Tibial nerve (tissue), 4 donors: ENCODE measurements at regions not wholly inside any gene's neighbourhood (a gene's known extent, or its start where the extent isn't known, plus 50 kb on each side); places are given as distances from the start of the nearest gene placed in this dataset.
"Not testable (repeated sequence)": the region's sequence is repeated elsewhere in the genome, so short reads cannot be mapped to it uniquely, and the experiment has no call there.

Source experiments
- DNase-seq, 2 donors: peaks; one replicate each; pipeline ENCODE4 v3.0.0-alpha.2; 2019; ENCODE audit warnings: low spot score in 2 of 2
- H3K27ac ChIP-seq, 4 donors: fragments of 200-600 bp; sonication (generic) in 3 of 4; one replicate each; pipeline ENCODE4 v1.5.1; 2017 to 2019; ENCODE audit warnings: mild to moderate bottlenecking in 1 of 4
- H3K27me3 ChIP-seq, 2 donors: fragments of 200-600 bp; sonication (generic) in 1 of 2; one replicate each; pipeline versions ENCODE4 v1.5.1 to v1.6.0; 2017 to 2019
- H3K36me3 ChIP-seq, 3 donors: fragments of 200-600 bp; sonication (generic); one replicate each; pipeline ENCODE4 v1.5.1; 2018 to 2019
- H3K4me1 ChIP-seq, 4 donors: fragments of 200-600 bp; sonication (generic) in 3 of 4; one replicate each; pipeline ENCODE4 v1.5.1; 2017 to 2019
- H3K4me3 ChIP-seq, 4 donors: fragments of 200-600 bp; sonication (generic) in 3 of 4; one replicate each; pipeline ENCODE4 v1.5.1; 2017 to 2019; ENCODE audit warnings: mild to moderate bottlenecking in 1 of 4, moderate library complexity in 1 of 4
- H3K9me3 ChIP-seq, 4 donors: fragments of 200-600 bp; sonication (generic) in 3 of 4; one replicate each; pipeline ENCODE4 v1.5.1; 2017 to 2019
- CTCF ChIP-seq, 5 experiments: fragments of 200-600 bp in 3 of 5; fragments of 450-650 bp in 2 of 5; sonication (generic) in 3 of 5; IDR thresholded peaks; one replicate each; pipeline ENCODE4 v1.5.1; 2016 to 2019; ENCODE audit warnings: antibody characterized with exemption in 5 of 5, mild to moderate bottlenecking in 3 of 5, moderate library complexity in 2 of 5
- EP300 ChIP-seq, 2 donors: sonication (generic); formaldehyde crosslinking; IDR thresholded peaks; one replicate each; pipeline ENCODE4 v1.6.1; 2017; ENCODE audit warnings: antibody characterized with exemption in 2 of 2, mild to moderate bottlenecking in 1 of 2
- POLR2A ChIP-seq, 2 donors: fragments of 450-650 bp; IDR thresholded peaks; one replicate each; pipeline ENCODE4 v1.6.1; 2017; ENCODE audit warnings: antibody characterized with exemption in 2 of 2, mild to moderate bottlenecking in 2 of 2, moderate library complexity in 2 of 2
- WGBS, 2 donors: methylation state at CpG; one replicate each; pipeline ENCODE4 v1.1.5; 2018; 5-methylcytosine and 5-hydroxymethylcytosine counted together

DNA sequence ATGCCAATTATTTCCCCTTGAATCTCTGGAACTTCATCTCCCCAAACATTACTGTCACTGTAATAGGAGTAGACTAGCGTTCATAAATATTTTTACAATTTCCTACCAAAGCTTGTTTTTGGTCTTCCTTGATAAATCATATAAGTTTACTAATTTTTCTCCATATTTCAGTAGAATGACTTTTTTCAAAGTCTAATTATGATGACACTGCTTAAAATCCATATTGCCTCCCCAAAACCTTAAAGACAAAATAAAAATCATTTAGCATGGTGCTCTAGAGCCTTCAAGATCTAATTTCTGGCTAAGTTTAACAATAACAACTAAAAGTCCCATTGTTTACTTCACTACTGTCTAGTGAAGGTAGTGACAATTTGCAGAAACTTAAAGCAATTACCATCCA, 474.2 kb upstream of the CHRM3 start:
- H3K36me3 ChIP-seq, result no peaks in the 10 kb centered on the region
- no peak overlapping the region for H3K27ac ChIP-seq
- no peaks in the 10 kb centered on the region for H3K27me3 ChIP-seq
- TF ChIP-seq CTCF (IDR thresholded peaks at IDR 0.05) (no peak), EP300 (IDR thresholded peaks at IDR 0.05) (no peak), POLR2A (IDR thresholded peaks at IDR 0.05) (no peak)
- 79 to 85% methylated on average over 1 of the region's 1 CpG for whole genome bisulfite sequencing, 2 donors
- H3K9me3 ChIP-seq, result no peaks in the 10 kb centered on the region
- no peak for DNase-seq
- no peak overlapping the region for H3K4me3 ChIP-seq
- H3K4me1 ChIP-seq, result no peaks in the 10 kb centered on the region

DNA sequence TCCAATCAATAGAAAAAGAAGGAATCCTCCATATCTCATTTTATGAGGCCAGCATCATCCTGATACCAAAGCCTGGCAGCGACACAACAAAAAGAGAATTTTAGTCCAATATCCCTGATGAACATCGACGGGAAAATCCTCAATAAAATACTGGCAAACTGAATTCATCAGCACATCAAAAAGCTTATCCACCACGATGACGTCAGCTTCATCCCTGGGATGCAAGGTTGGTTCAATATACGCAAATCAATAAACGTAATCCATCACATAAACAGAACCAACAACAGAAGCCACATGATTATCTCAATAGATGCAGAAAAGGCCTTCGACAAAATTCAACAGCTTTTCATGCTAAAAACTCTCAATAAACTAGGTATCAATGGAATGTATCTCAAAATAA, 483.6 kb upstream of the CHRM3 start:
- 94% methylated on average over 8 of the region's 8 CpGs for WGBS, 2 donors
- not testable (repeated sequence) for H3K4me3 ChIP-seq, DNase-seq, H3K27me3 ChIP-seq, H3K27ac ChIP-seq, H3K36me3 ChIP-seq, H3K4me1 ChIP-seq
- H3K9me3 ChIP-seq, result peaks cover 0 to 12% (median 0%) of the 10 kb centered on the region in 4 donors

DNA sequence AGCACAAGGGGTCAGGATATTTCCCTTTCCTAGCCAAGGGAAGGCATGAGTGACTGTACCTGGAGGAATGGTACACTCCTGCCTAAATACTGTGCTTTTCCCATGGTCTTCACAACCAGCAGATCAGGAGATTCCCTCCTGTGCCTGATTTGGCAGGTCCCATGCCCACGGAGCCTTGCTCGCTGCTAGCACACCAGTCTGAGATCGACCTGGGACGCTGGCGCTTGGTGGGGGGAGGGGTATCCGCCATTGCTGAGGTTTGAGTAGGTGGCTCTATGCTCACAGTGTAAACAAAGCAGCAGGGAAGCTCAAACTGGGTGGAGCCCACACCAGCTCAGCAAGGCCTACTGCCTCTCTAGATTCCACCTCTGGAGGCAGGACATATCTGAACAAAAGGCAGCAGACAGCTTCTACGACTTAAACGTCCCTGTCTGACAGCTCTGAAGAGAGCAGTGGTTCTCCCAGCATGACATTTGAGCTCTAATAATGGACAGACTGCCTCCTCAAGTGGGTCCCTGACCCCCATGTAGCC, 486.0 kb upstream of the CHRM3 start:
- TF ChIP-seq CTCF (IDR thresholded peaks at IDR 0.05), result no peak
- no peak for TF ChIP-seq POLR2A (IDR thresholded peaks at IDR 0.05)
- TF ChIP-seq EP300 (IDR thresholded peaks at IDR 0.05), result no peak
- Histone ChIP-seq H3K36me3 (no peaks in the 10 kb centered on the region), H3K4me3 (no peak overlapping the region), H3K4me1 (no peaks in the 10 kb centered on the region), H3K27ac (no peak overlapping the region), H3K9me3 (peaks cover 0 to 12% (median 0%) of the 10 kb centered on the region in 4 donors), H3K27me3 (no peaks in the 10 kb centered on the region)
- WGBS, 2 donors, result 87% methylated on average over 8 of the region's 8 CpGs
- no peak for DNase-seq

- no peak for DNase-seq
- no peak overlapping the region for H3K27ac ChIP-seq
- H3K4me1 ChIP-seq, result no peaks in the 10 kb centered on the region
- TF ChIP-seq CTCF (IDR thresholded peaks at IDR 0.05) (no peak), POLR2A (IDR thresholded peaks at IDR 0.05) (no peak), EP300 (IDR thresholded peaks at IDR 0.05) (no peak)
- no peak overlapping the region for H3K4me3 ChIP-seq
- H3K36me3 ChIP-seq, result no peaks in the 10 kb centered on the region
- peaks cover 0 to 7% (median 0%) of the 10 kb centered on the region in 4 donors for H3K9me3 ChIP-seq
- no peaks in the 10 kb centered on the region for H3K27me3 ChIP-seq
Observed at GRCh38 chr1:238898856-238899255, 487.5 kb upstream of the CHRM3 start.

- TF ChIP-seq CTCF (IDR thresholded peaks at IDR 0.05) (no peak), POLR2A (IDR thresholded peaks at IDR 0.05) (no peak), EP300 (IDR thresholded peaks at IDR 0.05) (no peak)
- Histone ChIP-seq H3K36me3 (no peaks in the 10 kb centered on the region), H3K9me3 (peaks cover 0 to 3% (median 0%) of the 10 kb centered on the region in 4 donors), H3K4me1 (no peaks in the 10 kb centered on the region), H3K27ac (no peak overlapping the region), H3K4me3 (no peak overlapping the region), H3K27me3 (no peaks in the 10 kb centered on the region)
- no peak for DNase-seq
- 45 to 59% methylated on average over 2 of the region's 2 CpGs for WGBS, 2 donors
Observed at GRCh38 chr1:238895911-238896310, 490.5 kb upstream of the CHRM3 start.

- H3K4me3 ChIP-seq, result no peak overlapping the region
- 59 to 82% methylated on average over 4 of the region's 4 CpGs for WGBS, 2 donors
- H3K4me1 ChIP-seq, result no peaks in the 10 kb centered on the region
- H3K27ac ChIP-seq, result no peak overlapping the region
- no peaks in the 10 kb centered on the region for H3K27me3 ChIP-seq
- no peak for DNase-seq
- H3K36me3 ChIP-seq, result no peaks in the 10 kb centered on the region
- H3K9me3 ChIP-seq, result no peaks in the 10 kb centered on the region
- TF ChIP-seq POLR2A (IDR thresholded peaks at IDR 0.05) (no peak), EP300 (IDR thresholded peaks at IDR 0.05) (no peak), CTCF (IDR thresholded peaks at IDR 0.05) (no peak)
Observed at GRCh38 chr1:238892612-238893011, 493.8 kb upstream of the CHRM3 start.
